SK-N-SH (cell line): ENCODE measurements at regions not wholly inside any gene's neighbourhood (a gene's known extent, or its start where the extent isn't known, plus 50 kb on each side); places are given as distances from the start of the nearest gene placed in this dataset.

ENCODE experiments used
- ELF1 ChIP-seq: IDR thresholded peaks from 2 replicates; pipeline ENCODE4 v1.4.0; 2012
- EP300 ChIP-seq, 2 experiments: IDR thresholded peaks; 2 replicates each; pipeline versions ENCODE4 v1.4.0 to v1.6.1; 2012; ENCODE audit warnings: borderline replicate concordance in 1 of 2, low read depth in 1 of 2, low read length in 1 of 2
- JUND ChIP-seq: IDR thresholded peaks from 2 replicates; pipeline ENCODE4 v1.4.0; 2012
- NFIC ChIP-seq: IDR thresholded peaks from 2 replicates; pipeline ENCODE4 v1.4.0; 2012; ENCODE audit warnings: borderline replicate concordance
- NRF1 ChIP-seq: IDR thresholded peaks from 2 replicates; pipeline ENCODE4 v1.6.1; 2012; ENCODE audit warnings: low read depth, mild to moderate bottlenecking, low read length
- RAD21 ChIP-seq: IDR thresholded peaks from 2 replicates; pipeline ENCODE4 v1.6.1; 2012; ENCODE audit warnings: mild to moderate bottlenecking, low read length
- RXRA ChIP-seq: IDR thresholded peaks from 2 replicates; pipeline ENCODE4 v1.4.0; 2012; ENCODE audit warnings: low read depth, mild to moderate bottlenecking, borderline replicate concordance
- SIN3A ChIP-seq: IDR thresholded peaks from 2 replicates; pipeline ENCODE4 v1.6.1; 2012; ENCODE audit warnings: low read depth, mild to moderate bottlenecking, low read length, moderate library complexity, borderline replicate concordance
- TAF1 ChIP-seq: IDR thresholded peaks from 2 replicates; pipeline ENCODE4 v1.6.1; 2012; ENCODE audit warnings: low read depth, mild to moderate bottlenecking, low read length, moderate library complexity, borderline replicate concordance
- TF ChIP-seq, protein P1 (sequence below): fragments of 200-600 bp; sonication (generic); IDR thresholded peaks from 2 replicates; pipeline ENCODE4 v1.6.1; 2017; ENCODE audit warnings: antibody characterized with exemption, mild to moderate bottlenecking, moderate library complexity
- TF ChIP-seq, protein P2 (sequence below): fragments of 150-350 bp; IDR thresholded peaks from 2 replicates; pipeline ENCODE4 v1.6.1; 2017; ENCODE audit warnings: antibody characterized with exemption, low read length, low read depth, borderline replicate concordance
- TF ChIP-seq, protein P3 (sequence below): IDR thresholded peaks from 2 replicates; pipeline ENCODE4 v1.4.0; 2012; ENCODE audit warnings: low read depth
- TF ChIP-seq, protein P4 (sequence below): fragments of 150-350 bp; IDR thresholded peaks from 2 replicates; pipeline ENCODE4 v1.6.1; 2016; ENCODE audit warnings: mild to moderate bottlenecking, low read depth, low read length

DNA sequence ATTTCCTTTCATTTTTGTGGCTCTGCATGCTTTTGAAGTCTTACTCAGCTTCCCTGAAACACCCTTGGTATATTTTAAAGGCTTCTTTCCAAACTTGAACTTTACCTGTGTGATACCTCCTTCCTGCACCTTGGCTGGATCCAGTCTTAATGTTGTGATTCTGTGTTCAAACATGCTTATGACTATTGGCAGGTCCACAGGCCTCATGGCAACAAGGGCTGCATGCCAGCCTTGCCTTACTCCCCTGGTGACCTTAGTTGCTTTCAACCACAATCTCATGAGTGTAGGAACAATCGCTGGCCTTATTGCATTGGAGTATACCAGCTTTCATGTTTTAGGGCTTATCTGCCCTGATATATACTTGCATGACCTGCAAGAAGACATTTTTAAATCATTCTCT, 238.7 kb downstream of the KIF20B start:
- TF ChIP-seq, protein P1, sequence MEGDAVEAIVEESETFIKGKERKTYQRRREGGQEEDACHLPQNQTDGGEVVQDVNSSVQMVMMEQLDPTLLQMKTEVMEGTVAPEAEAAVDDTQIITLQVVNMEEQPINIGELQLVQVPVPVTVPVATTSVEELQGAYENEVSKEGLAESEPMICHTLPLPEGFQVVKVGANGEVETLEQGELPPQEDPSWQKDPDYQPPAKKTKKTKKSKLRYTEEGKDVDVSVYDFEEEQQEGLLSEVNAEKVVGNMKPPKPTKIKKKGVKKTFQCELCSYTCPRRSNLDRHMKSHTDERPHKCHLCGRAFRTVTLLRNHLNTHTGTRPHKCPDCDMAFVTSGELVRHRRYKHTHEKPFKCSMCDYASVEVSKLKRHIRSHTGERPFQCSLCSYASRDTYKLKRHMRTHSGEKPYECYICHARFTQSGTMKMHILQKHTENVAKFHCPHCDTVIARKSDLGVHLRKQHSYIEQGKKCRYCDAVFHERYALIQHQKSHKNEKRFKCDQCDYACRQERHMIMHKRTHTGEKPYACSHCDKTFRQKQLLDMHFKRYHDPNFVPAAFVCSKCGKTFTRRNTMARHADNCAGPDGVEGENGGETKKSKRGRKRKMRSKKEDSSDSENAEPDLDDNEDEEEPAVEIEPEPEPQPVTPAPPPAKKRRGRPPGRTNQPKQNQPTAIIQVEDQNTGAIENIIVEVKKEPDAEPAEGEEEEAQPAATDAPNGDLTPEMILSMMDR: no peak
- TF ChIP-seq EP300 (IDR thresholded peaks at IDR 0.05; ENCODE audit: borderline replicate concordance in 1 of 2, low read depth in 1 of 2, low read length in 1 of 2): no peak
- no peak for TF ChIP-seq SIN3A
- TF ChIP-seq, protein P2, sequence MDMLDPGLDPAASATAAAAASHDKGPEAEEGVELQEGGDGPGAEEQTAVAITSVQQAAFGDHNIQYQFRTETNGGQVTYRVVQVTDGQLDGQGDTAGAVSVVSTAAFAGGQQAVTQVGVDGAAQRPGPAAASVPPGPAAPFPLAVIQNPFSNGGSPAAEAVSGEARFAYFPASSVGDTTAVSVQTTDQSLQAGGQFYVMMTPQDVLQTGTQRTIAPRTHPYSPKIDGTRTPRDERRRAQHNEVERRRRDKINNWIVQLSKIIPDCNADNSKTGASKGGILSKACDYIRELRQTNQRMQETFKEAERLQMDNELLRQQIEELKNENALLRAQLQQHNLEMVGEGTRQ: no peak
- TF ChIP-seq TAF1: no peak
- TF ChIP-seq RXRA: no peak
- TF ChIP-seq, protein P3, sequence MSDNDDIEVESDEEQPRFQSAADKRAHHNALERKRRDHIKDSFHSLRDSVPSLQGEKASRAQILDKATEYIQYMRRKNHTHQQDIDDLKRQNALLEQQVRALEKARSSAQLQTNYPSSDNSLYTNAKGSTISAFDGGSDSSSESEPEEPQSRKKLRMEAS: no peak
- no peak for TF ChIP-seq JUND
- TF ChIP-seq NFIC: no peak
- TF ChIP-seq ELF1: no peak
- TF ChIP-seq RAD21: no peak
- TF ChIP-seq, protein P4, sequence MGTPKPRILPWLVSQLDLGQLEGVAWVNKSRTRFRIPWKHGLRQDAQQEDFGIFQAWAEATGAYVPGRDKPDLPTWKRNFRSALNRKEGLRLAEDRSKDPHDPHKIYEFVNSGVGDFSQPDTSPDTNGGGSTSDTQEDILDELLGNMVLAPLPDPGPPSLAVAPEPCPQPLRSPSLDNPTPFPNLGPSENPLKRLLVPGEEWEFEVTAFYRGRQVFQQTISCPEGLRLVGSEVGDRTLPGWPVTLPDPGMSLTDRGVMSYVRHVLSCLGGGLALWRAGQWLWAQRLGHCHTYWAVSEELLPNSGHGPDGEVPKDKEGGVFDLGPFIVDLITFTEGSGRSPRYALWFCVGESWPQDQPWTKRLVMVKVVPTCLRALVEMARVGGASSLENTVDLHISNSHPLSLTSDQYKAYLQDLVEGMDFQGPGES: no peak
- no peak for TF ChIP-seq NRF1
